NCI-H128 (cell line): ENCODE measurements at regions not wholly inside any gene's neighbourhood (a gene's known extent, or its start where the extent isn't known, plus 50 kb on each side); places are given as distances from the start of the nearest gene placed in this dataset.

Source experiments
- DNase-seq: peaks from one replicate; lab custom pipeline; 2025; ENCODE audit not compliant: unreplicated experiment; lab: John Stamatoyannopoulos, UW

- DNase-seq, result no peak
Observed at GRCh38 chr21:43304621-43305335, 122.2 kb downstream of the SIK1 start.

- DNase-seq, result no peak
Observed at GRCh38 chr21:43304206-43304605, 122.7 kb downstream of the SIK1 start.

GRCh38 chr21:43303275-43304178 is 123.4 kb downstream of the SIK1 start:
- no peak for DNase-seq

- no peak for DNase-seq
Observed at GRCh38 chr21:43302769-43303168, 124.2 kb downstream of the SIK1 start.

GRCh38 chr21:43302062-43302700 is 124.8 kb downstream of the SIK1 start:
- no peak for DNase-seq

- DNase-seq, result no peak
Observed at GRCh38 chr21:43301409-43302061, 125.4 kb downstream of the SIK1 start.

- no peak for DNase-seq
Observed at GRCh38 chr21:43300496-43301408, 126.2 kb downstream of the SIK1 start.

GRCh38 chr21:43299441-43300277 is 127.3 kb downstream of the SIK1 start:
- no peak for DNase-seq

GRCh38 chr21:43298546-43299440 is 128.1 kb downstream of the SIK1 start:
- DNase-seq, result no peak

GRCh38 chr21:43297989-43298388 is 128.9 kb downstream of the SIK1 start:
- no peak for DNase-seq

GRCh38 chr21:43297391-43297981 is 128.7 kb downstream of the CRYAA start:
- no peak for DNase-seq

- no peak for DNase-seq
Observed at GRCh38 chr21:43295066-43295958, 126.5 kb downstream of the CRYAA start.

GRCh38 chr21:43294194-43294902 is 125.5 kb downstream of the CRYAA start:
- DNase-seq, result no peak

- no peak for DNase-seq
Observed at GRCh38 chr21:43292866-43293142, 124.0 kb downstream of the CRYAA start.

- DNase-seq, result no peak
Observed at GRCh38 chr21:43292041-43292865, 123.4 kb downstream of the CRYAA start.
